ENCODE measurements at regions not wholly inside any gene's neighbourhood (a gene's known extent, or its start where the extent isn't known, plus 50 kb on each side); places are given as distances from the start of the nearest gene placed in this dataset.
A peak's percentile ranks its signal among the peaks of the same experiment; 100 is the strongest.

DNA sequence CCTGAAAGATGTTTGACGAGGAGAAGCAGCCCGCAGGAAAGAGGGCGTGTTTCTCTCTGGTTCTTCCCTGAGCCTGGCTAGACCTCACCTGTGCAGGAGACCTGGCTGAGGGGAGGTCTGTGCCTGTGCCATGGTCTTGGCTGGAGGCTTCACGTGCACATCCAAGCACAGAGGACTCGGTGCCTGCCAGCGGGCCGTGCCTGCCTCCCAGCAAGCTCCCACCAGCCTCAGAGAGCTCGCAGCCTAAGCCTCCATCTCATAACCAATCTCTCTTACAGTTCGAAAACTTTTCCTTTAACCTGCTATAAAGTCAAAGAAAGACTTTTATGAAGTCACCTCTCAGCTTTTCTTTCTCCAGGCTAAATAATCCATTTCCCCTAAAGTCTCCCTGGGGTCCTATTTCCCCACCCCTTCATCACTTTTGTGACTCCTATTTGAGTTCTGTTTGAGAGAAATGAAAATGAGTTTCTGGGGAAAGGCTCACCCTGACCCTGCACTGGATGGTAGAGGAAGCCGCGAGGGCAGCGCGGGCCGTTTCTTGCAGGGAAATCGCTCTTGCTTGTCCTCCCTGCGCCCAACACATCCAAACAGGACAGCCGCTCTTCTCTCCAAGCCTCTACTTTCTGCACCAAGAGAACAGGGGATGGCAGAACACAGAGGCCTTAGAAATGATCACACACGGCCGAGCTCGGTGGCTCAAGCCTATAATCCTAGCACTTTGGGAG is 521.0 kb downstream of the SOX11 start:
- WGBS (ENCODE audit: low lambda C conversion rate, missing lambda C conversion rate), result 91% methylated on average over 20 of the region's 20 CpGs
- Histone ChIP-seq H3K9me3 (ENCODE audit: low read depth) (no peaks in the 10 kb centered on the region), H3K9me2 (replicated peaks; ENCODE audit: insufficient read depth) (no peaks in the 10 kb centered on the region), H3K27me3 (no peaks in the 10 kb centered on the region), H3K36me3 (replicated peaks; ENCODE audit: insufficient read depth, low read depth) (no peaks in the 10 kb centered on the region), H3K4me1 (ENCODE audit: insufficient read depth) (peaks cover 19% of the 10 kb centered on the region), H3K4me3 (no peak overlapping the region), H3K79me2 (no peaks in the 10 kb centered on the region), H3K4me2 (no peak overlapping the region), H3K27ac (no peak overlapping the region), H2AFZ (no peak overlapping the region), H4K20me1 (ENCODE audit: insufficient read depth, poor library complexity, severe bottlenecking) (no peaks in the 10 kb centered on the region)
- TF ChIP-seq EZH2 (IDR thresholded peaks at IDR 0.05; ENCODE audit: borderline replicate concordance), result no peak
- TF ChIP-seq, protein P1, sequence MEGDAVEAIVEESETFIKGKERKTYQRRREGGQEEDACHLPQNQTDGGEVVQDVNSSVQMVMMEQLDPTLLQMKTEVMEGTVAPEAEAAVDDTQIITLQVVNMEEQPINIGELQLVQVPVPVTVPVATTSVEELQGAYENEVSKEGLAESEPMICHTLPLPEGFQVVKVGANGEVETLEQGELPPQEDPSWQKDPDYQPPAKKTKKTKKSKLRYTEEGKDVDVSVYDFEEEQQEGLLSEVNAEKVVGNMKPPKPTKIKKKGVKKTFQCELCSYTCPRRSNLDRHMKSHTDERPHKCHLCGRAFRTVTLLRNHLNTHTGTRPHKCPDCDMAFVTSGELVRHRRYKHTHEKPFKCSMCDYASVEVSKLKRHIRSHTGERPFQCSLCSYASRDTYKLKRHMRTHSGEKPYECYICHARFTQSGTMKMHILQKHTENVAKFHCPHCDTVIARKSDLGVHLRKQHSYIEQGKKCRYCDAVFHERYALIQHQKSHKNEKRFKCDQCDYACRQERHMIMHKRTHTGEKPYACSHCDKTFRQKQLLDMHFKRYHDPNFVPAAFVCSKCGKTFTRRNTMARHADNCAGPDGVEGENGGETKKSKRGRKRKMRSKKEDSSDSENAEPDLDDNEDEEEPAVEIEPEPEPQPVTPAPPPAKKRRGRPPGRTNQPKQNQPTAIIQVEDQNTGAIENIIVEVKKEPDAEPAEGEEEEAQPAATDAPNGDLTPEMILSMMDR (IDR thresholded peaks at IDR 0.05; ENCODE audit: poor library complexity), result no peak
- TF ChIP-seq EZH2phosphoT487 (IDR thresholded peaks at IDR 0.05; ENCODE audit: low read depth, severe bottlenecking, unreplicated experiment), result no peak
- no peak for DNase-seq (ENCODE audit: low spot score)

DNA sequence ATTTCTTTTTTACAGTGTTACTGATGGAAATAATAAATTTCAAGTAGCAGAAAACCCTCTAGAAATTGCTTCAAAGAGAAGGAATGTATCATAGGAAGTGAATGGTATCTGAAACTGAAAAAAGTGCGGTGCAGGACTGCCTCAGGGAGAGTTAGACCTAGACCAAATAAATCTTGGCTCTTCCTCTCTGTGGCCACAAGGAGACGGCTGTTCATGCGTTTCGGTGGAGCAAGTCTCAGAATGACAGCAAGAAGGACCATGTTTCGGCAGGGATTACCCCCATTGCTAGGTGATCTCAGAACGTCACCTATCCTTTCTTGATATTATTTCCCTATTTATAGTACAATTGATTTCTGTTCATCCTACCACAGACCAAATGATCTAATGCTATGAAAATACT is 522.3 kb downstream of the SOX11 start:
- H4K20me1 ChIP-seq (ENCODE audit: insufficient read depth, poor library complexity, severe bottlenecking), result no peaks in the 10 kb centered on the region
- H2AFZ ChIP-seq, result no peak overlapping the region
- H3K27me3 ChIP-seq, result no peaks in the 10 kb centered on the region
- WGBS (ENCODE audit: low lambda C conversion rate, missing lambda C conversion rate), result 80% methylated on average over 6 of the region's 6 CpGs
- no peak overlapping the region for H3K4me2 ChIP-seq
- H3K9me2 ChIP-seq (replicated peaks; ENCODE audit: insufficient read depth), result no peaks in the 10 kb centered on the region
- TF ChIP-seq, protein P1 (IDR thresholded peaks at IDR 0.05; ENCODE audit: poor library complexity), result no peak
- TF ChIP-seq EZH2phosphoT487 (IDR thresholded peaks at IDR 0.05; ENCODE audit: low read depth, severe bottlenecking, unreplicated experiment), result no peak
- no peak for TF ChIP-seq EZH2 (IDR thresholded peaks at IDR 0.05; ENCODE audit: borderline replicate concordance)
- no peaks in the 10 kb centered on the region for H3K36me3 ChIP-seq (replicated peaks; ENCODE audit: insufficient read depth, low read depth)
- no peak overlapping the region for H3K27ac ChIP-seq
- no peaks in the 10 kb centered on the region for H3K79me2 ChIP-seq
- no peaks in the 10 kb centered on the region for H3K9me3 ChIP-seq (ENCODE audit: low read depth)
- H3K4me3 ChIP-seq, result no peak overlapping the region
- no peak for DNase-seq (ENCODE audit: low spot score)
- H3K4me1 ChIP-seq (ENCODE audit: insufficient read depth), result peaks cover 14% of the 10 kb centered on the region

DNA sequence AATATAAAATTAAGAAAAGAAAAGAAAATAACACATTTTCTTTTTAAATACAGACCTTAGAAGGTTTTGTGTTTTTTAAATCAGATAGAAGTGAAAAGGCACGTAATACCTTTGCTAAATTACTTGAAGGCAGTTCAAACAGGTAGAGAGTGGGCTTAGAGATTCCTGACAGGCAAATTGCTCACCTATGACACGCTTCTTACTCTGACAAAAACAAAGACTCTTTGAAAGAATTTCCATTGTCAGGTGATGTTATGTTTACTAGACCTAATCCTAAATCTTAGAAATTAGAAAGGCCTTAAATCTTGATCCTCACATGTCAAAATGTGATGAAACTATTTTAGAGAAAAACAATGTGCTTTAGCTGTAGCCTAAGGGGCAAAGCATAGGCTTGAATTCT is 522.9 kb downstream of the SOX11 start:
- H3K36me3 ChIP-seq (replicated peaks; ENCODE audit: insufficient read depth, low read depth), result no peaks in the 10 kb centered on the region
- H3K9me3 ChIP-seq (ENCODE audit: low read depth), result no peaks in the 10 kb centered on the region
- no peak for DNase-seq (ENCODE audit: low spot score)
- peak overlapping the region; percentile 5 for H3K27ac ChIP-seq
- H3K4me2 ChIP-seq, result peak overlapping the region; percentile 10
- H3K9me2 ChIP-seq (replicated peaks; ENCODE audit: insufficient read depth), result no peaks in the 10 kb centered on the region
- TF ChIP-seq EZH2phosphoT487 (IDR thresholded peaks at IDR 0.05; ENCODE audit: low read depth, severe bottlenecking, unreplicated experiment) (no peak), EZH2 (IDR thresholded peaks at IDR 0.05; ENCODE audit: borderline replicate concordance) (no peak)
- TF ChIP-seq, protein P1 (IDR thresholded peaks at IDR 0.05; ENCODE audit: poor library complexity), result no peak
- H2AFZ ChIP-seq, result no peak overlapping the region
- no peaks in the 10 kb centered on the region for H3K27me3 ChIP-seq
- 77% methylated on average over 2 of the region's 2 CpGs for WGBS (ENCODE audit: low lambda C conversion rate, missing lambda C conversion rate)
- H4K20me1 ChIP-seq (ENCODE audit: insufficient read depth, poor library complexity, severe bottlenecking), result no peaks in the 10 kb centered on the region
- no peaks in the 10 kb centered on the region for H3K79me2 ChIP-seq
- H3K4me1 ChIP-seq (ENCODE audit: insufficient read depth), result peaks cover 12% of the 10 kb centered on the region
- no peak overlapping the region for H3K4me3 ChIP-seq

All from hepatocyte (in vitro differentiated cells).